ENCODE measurements at regions not wholly inside any gene's neighbourhood (a gene's known extent, or its start where the extent isn't known, plus 50 kb on each side); places are given as distances from the start of the nearest gene placed in this dataset.

GRCh38 chr10:44745920-44746319 lies 165.2 kb upstream of the TMEM72 start:
- H3K27ac Mint-ChIP-seq, result no peak overlapping the region
- Histone ChIP-seq H3K9ac (ENCODE audit: low read length) (no peak overlapping the region), H3K4me1 (ENCODE audit: control insufficient read depth in 2 of 2, insufficient read depth in 2 of 2, low read length in 2 of 2) (no peaks in the 10 kb centered on the region), H3K9me3 (ENCODE audit: control extremely low read depth in 1 of 3, control insufficient read depth in 2 of 3, insufficient read depth in 1 of 3, low read length in 2 of 3) (peaks cover 0 to 4% (median 0%) of the 10 kb centered on the region in 3 donors), H3K4me3 (ENCODE audit: control extremely low read depth in 1 of 5, extremely low read depth in 1 of 5, insufficient read depth in 1 of 5, low read depth in 2 of 5, low read length in 4 of 5) (no peak overlapping the region), H4K20me1 (ENCODE audit: control insufficient read depth, insufficient read depth, low read length, poor library complexity, severe bottlenecking) (no peaks in the 10 kb centered on the region), H2AFZ (ENCODE audit: insufficient read depth, low read depth, low read length, poor library complexity, severe bottlenecking) (no peak overlapping the region), H3K27me3 (replicated peaks in 1 of 4; ENCODE audit: control extremely low read depth in 1 of 4, control insufficient read depth in 3 of 4, insufficient read depth in 4 of 4, low read length in 3 of 4) (no peaks in the 10 kb centered on the region), H3K27ac (ENCODE audit: low read length in 2 of 2) (no peak overlapping the region), H3K36me3 (replicated peaks in 1 of 2; ENCODE audit: control extremely low read depth in 1 of 2, control insufficient read depth in 1 of 2, extremely low read depth in 1 of 2, insufficient read depth in 2 of 2, low read length in 1 of 2) (no peaks in the 10 kb centered on the region), H3K4me2 (replicated peaks; ENCODE audit: low read depth, low read length, poor library complexity, severe bottlenecking) (no peak overlapping the region), H3K79me2 (ENCODE audit: control insufficient read depth, insufficient read depth, low read length) (no peaks in the 10 kb centered on the region)
- no CpG with 5 or more reads among the region's 2 CpGs for WGBS (ENCODE audit: insufficient coverage)
- H3K27me3 Mint-ChIP-seq, result peaks cover 3% of the 10 kb centered on the region
- H3K4me3 Mint-ChIP-seq, result no peak overlapping the region
- no peaks in the 10 kb centered on the region for H3K4me1 Mint-ChIP-seq
- TF ChIP-seq CTCF (IDR thresholded peaks at IDR 0.05) (no peak), EZH2 (IDR thresholded peaks at IDR 0.05; ENCODE audit: borderline replicate concordance, insufficient read depth, low read depth, low read length, poor library complexity, severe bottlenecking) (no peak)
- peaks cover 2% of the 10 kb centered on the region for H3K9me3 Mint-ChIP-seq (ENCODE audit: insufficient read depth)
- ChIA-PET CTCF (no interaction called here), POLR2A (no interaction called here)
- intact Hi-C loops (cut with micrococcal nuclease), result no loop called here
- DNase-seq (no peak), ATAC-seq (ENCODE audit: low read depth) (no peak)

- no peak overlapping the region for H3K27ac Mint-ChIP-seq
- H3K4me2 ChIP-seq (replicated peaks; ENCODE audit: low read depth, low read length, poor library complexity, severe bottlenecking), result no peak overlapping the region
- TF ChIP-seq EZH2 (IDR thresholded peaks at IDR 0.05; ENCODE audit: borderline replicate concordance, insufficient read depth, low read depth, low read length, poor library complexity, severe bottlenecking), result no peak
- no peak for TF ChIP-seq CTCF (IDR thresholded peaks at IDR 0.05)
- CTCF ChIA-PET, result no interaction called here
- H3K4me3 Mint-ChIP-seq, result no peak overlapping the region
- H3K27me3 Mint-ChIP-seq, result no peaks in the 10 kb centered on the region
- DNase-seq (no peak), ATAC-seq (ENCODE audit: low read depth) (no peak)
- intact Hi-C loops (cut with micrococcal nuclease), result no loop called here
- H4K20me1 ChIP-seq (ENCODE audit: control insufficient read depth, insufficient read depth, low read length, poor library complexity, severe bottlenecking), result no peaks in the 10 kb centered on the region
- H3K27ac ChIP-seq (ENCODE audit: low read length in 2 of 2), result no peak overlapping the region
- H3K9me3 Mint-ChIP-seq (ENCODE audit: insufficient read depth), result peaks cover 2% of the 10 kb centered on the region
- H2AFZ ChIP-seq (ENCODE audit: insufficient read depth, low read depth, low read length, poor library complexity, severe bottlenecking), result no peak overlapping the region
- 82% methylated on average over 6 of the region's 9 CpGs for WGBS (ENCODE audit: insufficient coverage)
- no peaks in the 10 kb centered on the region for H3K27me3 ChIP-seq (replicated peaks in 1 of 4; ENCODE audit: control extremely low read depth in 1 of 4, control insufficient read depth in 3 of 4, insufficient read depth in 4 of 4, low read length in 3 of 4)
- H3K4me1 Mint-ChIP-seq, result no peaks in the 10 kb centered on the region
- H3K4me3 ChIP-seq (ENCODE audit: control extremely low read depth in 1 of 5, extremely low read depth in 1 of 5, insufficient read depth in 1 of 5, low read depth in 2 of 5, low read length in 4 of 5), result no peak overlapping the region
- no peaks in the 10 kb centered on the region for H3K4me1 ChIP-seq (ENCODE audit: control insufficient read depth in 2 of 2, insufficient read depth in 2 of 2, low read length in 2 of 2)
- POLR2A ChIA-PET, result no interaction called here
- peaks cover 0 to 4% (median 0%) of the 10 kb centered on the region in 3 donors for H3K9me3 ChIP-seq (ENCODE audit: control extremely low read depth in 1 of 3, control insufficient read depth in 2 of 3, insufficient read depth in 1 of 3, low read length in 2 of 3)
- no peaks in the 10 kb centered on the region for H3K36me3 ChIP-seq (replicated peaks in 1 of 2; ENCODE audit: control extremely low read depth in 1 of 2, control insufficient read depth in 1 of 2, extremely low read depth in 1 of 2, insufficient read depth in 2 of 2, low read length in 1 of 2)
- H3K9ac ChIP-seq (ENCODE audit: low read length), result no peak overlapping the region
- no peaks in the 10 kb centered on the region for H3K79me2 ChIP-seq (ENCODE audit: control insufficient read depth, insufficient read depth, low read length)
These were observed 163.5 kb upstream of the TMEM72 start for GRCh38 chr10:44747593-44748172.

Data from B cell (primary cell).